ENCODE measurements at regions not wholly inside any gene's neighbourhood (a gene's known extent, or its start where the extent isn't known, plus 50 kb on each side); places are given as distances from the start of the nearest gene placed in this dataset.

DNA sequence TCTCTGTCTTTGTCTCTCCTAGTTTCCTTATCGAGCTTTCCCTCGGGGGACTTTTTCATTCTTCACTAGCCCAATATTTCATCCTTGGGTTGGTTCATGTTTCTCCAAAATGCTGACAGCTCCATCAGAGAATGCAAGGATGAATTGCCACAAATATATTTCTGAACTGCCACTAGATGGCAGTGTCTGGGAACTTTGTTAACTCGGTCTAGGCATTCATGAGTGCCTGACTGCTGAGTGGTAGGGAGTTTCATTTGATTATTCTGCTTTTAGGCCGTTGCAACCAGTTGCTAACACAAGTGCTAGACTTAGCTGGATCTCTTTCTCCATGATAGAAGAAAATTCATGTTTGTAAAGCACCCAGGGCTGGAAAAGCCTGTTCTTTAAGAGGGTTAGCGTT is 73.5 kb upstream of the RAP2C start:
- H3K4ac ChIP-seq (replicated peaks; ENCODE audit: insufficient read length, low read depth, low read length) = no peak overlapping the region
- no peak overlapping the region for H3K4me3 ChIP-seq (ENCODE audit: extremely low read depth in 1 of 4, insufficient read depth in 2 of 4, low read depth in 3 of 4, low read length in 4 of 4)
- no peak overlapping the region for H2BK5ac ChIP-seq (ENCODE audit: low read depth, low read length)
- FAIRE-seq (peak; percentile 92), DNase-seq (ENCODE audit: low read depth in 1 of 2, low spot score in 2 of 2) (no peak)
- H2BK15ac ChIP-seq (ENCODE audit: low read length) = no peak overlapping the region
- H3K27me3 ChIP-seq (replicated peaks in 1 of 4; ENCODE audit: control insufficient read depth in 3 of 4, extremely low read depth in 1 of 4, insufficient read depth in 3 of 4, low read length in 3 of 4) = no peaks in the 10 kb centered on the region
- no peak overlapping the region for H3K14ac ChIP-seq (ENCODE audit: insufficient read length)
- CTCF ChIA-PET (ENCODE audit: partially characterized antibody) = interaction anchor here (0.6 to 2.9 kb wide), 26 partner anchors 10 to 339 kb away, joined by 3 to 25 read pairs (median 4); no protein-coding TSS in a partner anchor
- no peaks in the 10 kb centered on the region for H4K20me1 ChIP-seq (replicated peaks in 1 of 2; ENCODE audit: control insufficient read depth in 1 of 2, insufficient read depth in 2 of 2, low read length in 2 of 2)
- peaks cover 0 to 7% of the 10 kb centered on the region in 2 experiments; a peak in 1 of 4 replicates for H3K9me3 ChIP-seq (ENCODE audit: insufficient read depth in 2 of 2, low read depth in 1 of 2, low read length in 1 of 2)
- H4K5ac ChIP-seq (ENCODE audit: insufficient read length, low read depth, low read length) = no peak overlapping the region
- no peak overlapping the region for H2AK5ac ChIP-seq (ENCODE audit: low read depth, low read length)
- no peak overlapping the region for H2BK20ac ChIP-seq (ENCODE audit: low read length)
- POLR2A ChIA-PET (ENCODE audit: partially characterized antibody) = no interaction called here
- no peaks in the 10 kb centered on the region for H3K79me1 ChIP-seq (ENCODE audit: low read depth, low read length)
- no peak overlapping the region for H3K23ac ChIP-seq (ENCODE audit: insufficient read length)
- no peak overlapping the region for H2BK120ac ChIP-seq (replicated peaks; ENCODE audit: low read depth, low read length)
- TF ChIP-seq SIRT6 (IDR thresholded peaks at IDR 0.05; ENCODE audit: low read length) (no peak), RAD21 (IDR thresholded peaks at IDR 0.05 in 1 of 2, conservative IDR thresholded peaks at IDR 0.05 in 1 of 2; ENCODE audit: low read depth in 2 of 2, low read length in 2 of 2) (peak; percentile 67 to 73)
- TF ChIP-seq, protein P1, sequence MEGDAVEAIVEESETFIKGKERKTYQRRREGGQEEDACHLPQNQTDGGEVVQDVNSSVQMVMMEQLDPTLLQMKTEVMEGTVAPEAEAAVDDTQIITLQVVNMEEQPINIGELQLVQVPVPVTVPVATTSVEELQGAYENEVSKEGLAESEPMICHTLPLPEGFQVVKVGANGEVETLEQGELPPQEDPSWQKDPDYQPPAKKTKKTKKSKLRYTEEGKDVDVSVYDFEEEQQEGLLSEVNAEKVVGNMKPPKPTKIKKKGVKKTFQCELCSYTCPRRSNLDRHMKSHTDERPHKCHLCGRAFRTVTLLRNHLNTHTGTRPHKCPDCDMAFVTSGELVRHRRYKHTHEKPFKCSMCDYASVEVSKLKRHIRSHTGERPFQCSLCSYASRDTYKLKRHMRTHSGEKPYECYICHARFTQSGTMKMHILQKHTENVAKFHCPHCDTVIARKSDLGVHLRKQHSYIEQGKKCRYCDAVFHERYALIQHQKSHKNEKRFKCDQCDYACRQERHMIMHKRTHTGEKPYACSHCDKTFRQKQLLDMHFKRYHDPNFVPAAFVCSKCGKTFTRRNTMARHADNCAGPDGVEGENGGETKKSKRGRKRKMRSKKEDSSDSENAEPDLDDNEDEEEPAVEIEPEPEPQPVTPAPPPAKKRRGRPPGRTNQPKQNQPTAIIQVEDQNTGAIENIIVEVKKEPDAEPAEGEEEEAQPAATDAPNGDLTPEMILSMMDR (IDR thresholded peaks at IDR 0.05; ENCODE audit: control extremely low read depth in 1 of 3, insufficient read depth in 1 of 3, low read depth in 1 of 3, low read length in 3 of 3) = peak in 2 of 3 experiments; percentile 44 to 51; a peak in 3 of 4 replicates
- TF ChIP-seq, protein P2, sequence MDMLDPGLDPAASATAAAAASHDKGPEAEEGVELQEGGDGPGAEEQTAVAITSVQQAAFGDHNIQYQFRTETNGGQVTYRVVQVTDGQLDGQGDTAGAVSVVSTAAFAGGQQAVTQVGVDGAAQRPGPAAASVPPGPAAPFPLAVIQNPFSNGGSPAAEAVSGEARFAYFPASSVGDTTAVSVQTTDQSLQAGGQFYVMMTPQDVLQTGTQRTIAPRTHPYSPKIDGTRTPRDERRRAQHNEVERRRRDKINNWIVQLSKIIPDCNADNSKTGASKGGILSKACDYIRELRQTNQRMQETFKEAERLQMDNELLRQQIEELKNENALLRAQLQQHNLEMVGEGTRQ (IDR thresholded peaks at IDR 0.05; ENCODE audit: low read length) = no peak
- H3K56ac ChIP-seq (replicated peaks; ENCODE audit: insufficient read length, low read depth, low read length) = no peak overlapping the region
- H3K9ac ChIP-seq (replicated peaks in 1 of 4; ENCODE audit: extremely low read depth in 1 of 4, low read depth in 3 of 4, low read length in 3 of 4) = no peak overlapping the region
- no peak overlapping the region for H4K91ac ChIP-seq (replicated peaks; ENCODE audit: insufficient read length, low read length)
- H2BK12ac ChIP-seq (ENCODE audit: low read depth, low read length) = no peak overlapping the region
- H3K4me1 ChIP-seq (replicated peaks in 1 of 4; ENCODE audit: control insufficient read depth in 3 of 4, insufficient read depth in 4 of 4, low read length in 3 of 4) = no peaks in the 10 kb centered on the region
- H3K36me3 ChIP-seq (ENCODE audit: control insufficient read depth in 2 of 4, insufficient read depth in 4 of 4, low read length in 3 of 4) = no peaks in the 10 kb centered on the region
- no peak overlapping the region for H4K8ac ChIP-seq (ENCODE audit: extremely low read depth, insufficient read depth, low read length)
- H3K4me2 ChIP-seq (ENCODE audit: insufficient read depth in 1 of 2, low read depth in 2 of 2, low read length in 2 of 2) = no peak overlapping the region
- no peak overlapping the region for H3K27ac ChIP-seq (ENCODE audit: low read depth, low read length)
- H2AFZ ChIP-seq (ENCODE audit: low read length) = no peak overlapping the region
- H3K23me2 ChIP-seq (ENCODE audit: low read depth, low read length) = no peaks in the 10 kb centered on the region
- H3K79me2 ChIP-seq (ENCODE audit: control insufficient read depth in 1 of 2, insufficient read depth in 2 of 2, low read length in 2 of 2) = no peaks in the 10 kb centered on the region
- WGBS, 2 experiments (ENCODE audit: extremely low coverage in 1 of 2, insufficient coverage in 1 of 2, insufficient read length in 1 of 2, insufficient replicate concordance in 2 of 2, low coverage in 1 of 2, low lambda C conversion rate in 2 of 2, missing lambda C conversion rate in 1 of 2) = 20% methylated on average over 5 of the region's 5 CpGs; no CpG with 5 or more reads in 1 of the 2 experiments
- no peak overlapping the region for H3K18ac ChIP-seq (ENCODE audit: extremely low read depth, low read length)
